Keratinocyte (primary cell): ENCODE measurements at regions not wholly inside any gene's neighbourhood (a gene's known extent, or its start where the extent isn't known, plus 50 kb on each side); places are given as distances from the start of the nearest gene placed in this dataset.
A peak's percentile ranks its signal among the peaks of the same experiment; 100 is the strongest.

ENCODE experiments used
- DNase-seq: peaks from one replicate; pipeline ENCODE4 v3.0.0-alpha.2; 2011; ENCODE audit warnings: low read depth, missing footprints, low spot score
- FAIRE-seq: peaks from 2 replicates; lab custom pipeline; 2011; peaks lifted over from hg19 to GRCh38; lab: Jason Lieb, UNC
- H2AFZ ChIP-seq: 2 replicates; pipeline ENCODE4 v1.6.0; 2012; ENCODE audit warnings: low read length, control low read depth, inconsistent platforms; ENCODE audit not compliant: control insufficient read depth
- H3K27ac ChIP-seq: 2 replicates; pipeline ENCODE4 v1.5.1; 2011; ENCODE audit warnings: low read length; ENCODE audit not compliant: control insufficient read depth, insufficient read depth
- H3K27me3 ChIP-seq: 3 replicates; pipeline ENCODE4 v1.6.0; 2011; ENCODE audit warnings: low read length; ENCODE audit not compliant: control insufficient read depth, insufficient read depth; ENCODE audit errors: extremely low read depth
- H3K36me3 ChIP-seq, 2 experiments: 2 replicates in 1 of 2; 3 replicates in 1 of 2; pipeline ENCODE4 v1.5.1; 2011; ENCODE audit warnings: low read length in 2 of 2, mild to moderate bottlenecking in 1 of 2; ENCODE audit not compliant: control insufficient read depth in 2 of 2, insufficient read depth in 2 of 2; ENCODE audit errors: extremely low read depth in 1 of 2
- H3K4me1 ChIP-seq: 3 replicates; pipeline ENCODE4 v1.5.1; 2011; ENCODE audit warnings: low read length; ENCODE audit not compliant: control insufficient read depth, insufficient read depth; ENCODE audit errors: extremely low read depth
- H3K4me2 ChIP-seq: 3 replicates; pipeline ENCODE4 v1.6.0; 2011; ENCODE audit warnings: low read depth, low read length; ENCODE audit not compliant: control insufficient read depth, insufficient read depth; ENCODE audit errors: extremely low read depth
- H3K4me3 ChIP-seq, 3 experiments: fragments of 200-600 bp in 1 of 3; sonication (generic) in 1 of 3; 2 replicates in 2 of 3; 3 replicates in 1 of 3; pipeline ENCODE4 v1.5.1; 2011 to 2016; ENCODE audit warnings: low read length in 3 of 3, mild to moderate bottlenecking in 3 of 3, control low read depth in 2 of 3, inconsistent platforms in 1 of 3, low read depth in 1 of 3, mixed read lengths in 1 of 3, mixed run types in 1 of 3, moderate library complexity in 1 of 3; ENCODE audit not compliant: control insufficient read depth in 2 of 3, insufficient read depth in 2 of 3; ENCODE audit errors: extremely low read depth in 1 of 3
- H3K79me2 ChIP-seq: 2 replicates; pipeline ENCODE4 v1.6.0; 2012; ENCODE audit warnings: low read length; ENCODE audit not compliant: control insufficient read depth, insufficient read depth
- H3K9ac ChIP-seq: 3 replicates; pipeline ENCODE4 v1.6.0; 2011; ENCODE audit warnings: low read length; ENCODE audit not compliant: control insufficient read depth, insufficient read depth; ENCODE audit errors: extremely low read depth
- H3K9me1 ChIP-seq: 3 replicates; pipeline ENCODE4 v1.6.0; 2011; ENCODE audit warnings: low read length; ENCODE audit not compliant: control insufficient read depth, insufficient read depth; ENCODE audit errors: extremely low read depth
- H3K9me3 ChIP-seq: 2 replicates; pipeline ENCODE4 v1.5.1; 2012; ENCODE audit warnings: low read depth, low read length; ENCODE audit not compliant: control insufficient read depth
- H4K20me1 ChIP-seq: 3 replicates; pipeline ENCODE4 v1.6.0; 2011; ENCODE audit warnings: low read length; ENCODE audit not compliant: control insufficient read depth, insufficient read depth; ENCODE audit errors: extremely low read depth
- EZH2 ChIP-seq: IDR thresholded peaks from one replicate; pipeline ENCODE4 v1.6.1; 2012; ENCODE audit warnings: inconsistent platforms, mild to moderate bottlenecking, low read length, moderate library complexity
- dilution Hi-C: fragments of 300-500 bp; cut with MboI; formaldehyde crosslinking; loops from one replicate; pipeline ENCODE4 v1.7.0; 2020; ENCODE audit warnings: low sequenced_read_pairs; ENCODE audit not compliant: extremely low pct_ligation_motif_present
- TF ChIP-seq, protein P1 (sequence below), 3 experiments: IDR thresholded peaks in 1 of 3; conservative IDR thresholded peaks in 1 of 3; optimal IDR thresholded peaks in 1 of 3; 2 replicates in 2 of 3; 3 replicates in 1 of 3; pipeline versions ENCODE3 to v1.5.1; 2011; ENCODE audit warnings: low read length in 3 of 3, mild to moderate bottlenecking in 3 of 3, moderate library complexity in 2 of 3, control low read depth in 1 of 3, inconsistent platforms in 1 of 3; ENCODE audit not compliant: insufficient read depth in 2 of 3; ENCODE audit errors: extremely low read depth in 1 of 3

DNA sequence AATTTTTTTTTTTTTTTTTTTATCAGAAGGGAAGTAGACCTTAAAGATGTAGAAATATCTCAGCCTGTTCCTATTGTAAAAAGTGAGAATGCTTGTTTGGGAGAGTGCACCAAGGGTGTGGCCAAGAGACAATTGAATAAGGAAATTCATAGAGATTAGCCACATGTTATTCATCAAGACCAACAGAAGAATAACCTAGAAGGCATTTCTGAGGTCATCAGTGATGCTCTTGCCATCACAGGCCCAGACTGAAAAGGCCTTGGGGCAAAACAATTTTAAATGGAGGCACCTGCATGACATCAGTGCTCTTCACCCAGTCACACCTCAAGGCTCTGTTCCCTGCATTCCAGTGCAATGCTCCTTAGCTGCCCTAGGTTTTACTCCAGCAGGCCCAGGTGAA is 2043.3 kb upstream of the PIK3C3 start:
- no peak overlapping the region for H3K9ac ChIP-seq
- TF ChIP-seq EZH2 = no peak
- TF ChIP-seq, protein P1, sequence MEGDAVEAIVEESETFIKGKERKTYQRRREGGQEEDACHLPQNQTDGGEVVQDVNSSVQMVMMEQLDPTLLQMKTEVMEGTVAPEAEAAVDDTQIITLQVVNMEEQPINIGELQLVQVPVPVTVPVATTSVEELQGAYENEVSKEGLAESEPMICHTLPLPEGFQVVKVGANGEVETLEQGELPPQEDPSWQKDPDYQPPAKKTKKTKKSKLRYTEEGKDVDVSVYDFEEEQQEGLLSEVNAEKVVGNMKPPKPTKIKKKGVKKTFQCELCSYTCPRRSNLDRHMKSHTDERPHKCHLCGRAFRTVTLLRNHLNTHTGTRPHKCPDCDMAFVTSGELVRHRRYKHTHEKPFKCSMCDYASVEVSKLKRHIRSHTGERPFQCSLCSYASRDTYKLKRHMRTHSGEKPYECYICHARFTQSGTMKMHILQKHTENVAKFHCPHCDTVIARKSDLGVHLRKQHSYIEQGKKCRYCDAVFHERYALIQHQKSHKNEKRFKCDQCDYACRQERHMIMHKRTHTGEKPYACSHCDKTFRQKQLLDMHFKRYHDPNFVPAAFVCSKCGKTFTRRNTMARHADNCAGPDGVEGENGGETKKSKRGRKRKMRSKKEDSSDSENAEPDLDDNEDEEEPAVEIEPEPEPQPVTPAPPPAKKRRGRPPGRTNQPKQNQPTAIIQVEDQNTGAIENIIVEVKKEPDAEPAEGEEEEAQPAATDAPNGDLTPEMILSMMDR (optimal IDR thresholded peaks at IDR 0.05 in 1 of 3, IDR thresholded peaks at IDR 0.05 in 1 of 3, conservative IDR thresholded peaks at IDR 0.05 in 1 of 3; ENCODE audit: extremely low read depth in 1 of 3, insufficient read depth in 2 of 3, low read length in 3 of 3) = no peak
- no peaks in the 10 kb centered on the region for H3K36me3 ChIP-seq
- no peak overlapping the region for H3K27ac ChIP-seq
- H4K20me1 ChIP-seq = no peaks in the 10 kb centered on the region
- dilution Hi-C loops = no loop called here
- H3K9me3 ChIP-seq = no peaks in the 10 kb centered on the region
- no peak overlapping the region for H3K4me3 ChIP-seq
- no peaks in the 10 kb centered on the region for H3K27me3 ChIP-seq
- H3K79me2 ChIP-seq = no peaks in the 10 kb centered on the region
- H3K4me2 ChIP-seq = no peak overlapping the region
- FAIRE-seq (no peak), DNase-seq (peak; percentile 88)
- no peak overlapping the region for H2AFZ ChIP-seq
- H3K4me1 ChIP-seq = peaks cover 11% of the 10 kb centered on the region
- H3K9me1 ChIP-seq = no peaks in the 10 kb centered on the region

GRCh38 chr18:39909706-39910105 is 2045.3 kb upstream of the PIK3C3 start:
- Histone ChIP-seq H3K36me3 (no peaks in the 10 kb centered on the region), H3K9ac (no peak overlapping the region), H3K4me2 (no peak overlapping the region), H3K27ac (no peak overlapping the region), H2AFZ (no peak overlapping the region), H3K27me3 (no peaks in the 10 kb centered on the region), H3K79me2 (no peaks in the 10 kb centered on the region), H3K4me1 (peaks cover 11% of the 10 kb centered on the region), H3K9me3 (no peaks in the 10 kb centered on the region), H3K9me1 (no peaks in the 10 kb centered on the region), H3K4me3 (no peak overlapping the region), H4K20me1 (no peaks in the 10 kb centered on the region)
- FAIRE-seq (no peak), DNase-seq (no peak)
- dilution Hi-C loops = no loop called here
- TF ChIP-seq EZH2 = no peak
- TF ChIP-seq, protein P1 (optimal IDR thresholded peaks at IDR 0.05 in 1 of 3, IDR thresholded peaks at IDR 0.05 in 1 of 3, conservative IDR thresholded peaks at IDR 0.05 in 1 of 3; ENCODE audit: extremely low read depth in 1 of 3, insufficient read depth in 2 of 3, low read length in 3 of 3) = no peak
